Hepatocyte (in vitro differentiated cells): ENCODE measurements at regions not wholly inside any gene's neighbourhood (a gene's known extent, or its start where the extent isn't known, plus 50 kb on each side); places are given as distances from the start of the nearest gene placed in this dataset.

Experiments used
- DNase-seq: peaks from one replicate; pipeline ENCODE4 v3.0.0-alpha.2; 2016; ENCODE audit warnings: low spot score
- H2AFZ ChIP-seq: fragments of 200-600 bp; sonication (generic); 2 replicates; pipeline ENCODE4 v1.6.0; 2016; ENCODE audit warnings: antibody characterized with exemption, mild to moderate bottlenecking
- H3K27ac ChIP-seq: fragments of 200-600 bp; sonication (generic); 2 replicates; pipeline ENCODE4 v1.5.1; 2016; ENCODE audit warnings: mild to moderate bottlenecking
- H3K27me3 ChIP-seq: fragments of 200-600 bp; sonication (generic); 2 replicates; pipeline ENCODE4 v1.6.1; 2016
- H3K36me3 ChIP-seq: fragments of 200-600 bp; sonication (generic); replicated peaks from 2 replicates; pipeline ENCODE4 v1.5.1; 2016; ENCODE audit warnings: low read depth; ENCODE audit not compliant: insufficient read depth
- H3K4me1 ChIP-seq: fragments of 200-600 bp; sonication (generic); 2 replicates; pipeline ENCODE4 v1.5.1; 2016; ENCODE audit warnings: mild to moderate bottlenecking, moderate library complexity; ENCODE audit not compliant: insufficient read depth
- H3K4me2 ChIP-seq: fragments of 200-600 bp; sonication (generic); 2 replicates; pipeline ENCODE4 v1.6.0; 2016
- H3K4me3 ChIP-seq: fragments of 200-600 bp; sonication (generic); 2 replicates; pipeline ENCODE4 v1.5.1; 2016; ENCODE audit warnings: mild to moderate bottlenecking
- H3K79me2 ChIP-seq: fragments of 200-600 bp; sonication (generic); 2 replicates; pipeline ENCODE4 v1.6.0; 2017; ENCODE audit warnings: mild to moderate bottlenecking
- H3K9me2 ChIP-seq: fragments of 200-600 bp; sonication (generic); replicated peaks from 2 replicates; pipeline ENCODE4 v1.6.0; 2017; ENCODE audit warnings: mild to moderate bottlenecking; ENCODE audit not compliant: insufficient read depth
- H3K9me3 ChIP-seq: fragments of 200-600 bp; sonication (generic); 2 replicates; pipeline ENCODE4 v1.5.1; 2016; ENCODE audit warnings: low read depth, mild to moderate bottlenecking
- H4K20me1 ChIP-seq: fragments of 200-600 bp; sonication (generic); 2 replicates; pipeline ENCODE4 v1.6.0; 2016; ENCODE audit warnings: mild to moderate bottlenecking; ENCODE audit not compliant: insufficient read depth, poor library complexity, severe bottlenecking
- EZH2 ChIP-seq: fragments of 200-600 bp; sonication (generic); IDR thresholded peaks from 2 replicates; pipeline ENCODE4 v1.6.1; 2016; ENCODE audit warnings: antibody characterized with exemption, mild to moderate bottlenecking, borderline replicate concordance
- EZH2phosphoT487 ChIP-seq: fragments of 200-600 bp; sonication (generic); IDR thresholded peaks from one replicate; pipeline ENCODE4 v1.6.1; 2018; ENCODE audit warnings: antibody characterized with exemption, mild to moderate bottlenecking, low read depth, moderate library complexity; ENCODE audit not compliant: unreplicated experiment, severe bottlenecking
- WGBS: methylation state at CpG from one replicate; pipeline ENCODE4 v1.1.6; 2016; ENCODE audit warnings: low lambda C conversion rate; ENCODE audit errors: missing lambda C conversion rate; 5-methylcytosine and 5-hydroxymethylcytosine counted together
- TF ChIP-seq, protein P1 (sequence below): fragments of 200-600 bp; sonication (generic); IDR thresholded peaks from 2 replicates; pipeline ENCODE4 v1.5.1; 2016; ENCODE audit warnings: antibody characterized with exemption, mild to moderate bottlenecking; ENCODE audit not compliant: poor library complexity

DNA sequence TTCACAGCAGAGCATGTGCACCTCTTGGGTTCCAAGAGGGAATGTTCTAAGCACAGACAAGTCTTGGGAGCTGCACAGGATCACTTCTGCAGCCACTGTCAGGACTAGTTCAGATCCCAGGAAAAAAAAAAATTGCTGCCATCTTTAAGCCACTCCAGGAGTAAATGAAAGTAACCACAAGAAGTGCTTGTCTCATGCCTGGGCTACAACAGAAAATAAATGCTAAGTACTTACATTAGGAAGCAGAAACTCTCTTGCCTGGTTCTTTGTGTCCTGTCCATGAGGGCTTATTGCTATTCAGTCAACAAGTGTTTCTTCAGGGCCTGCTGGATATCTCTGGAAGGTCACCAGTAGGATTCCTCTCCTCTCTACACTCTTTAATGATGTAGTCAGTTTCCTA, 176.1 kb downstream of the KTN1 start:
- Histone ChIP-seq H3K9me3 (no peaks in the 10 kb centered on the region), H2AFZ (no peak overlapping the region), H3K4me1 (peaks cover 29% of the 10 kb centered on the region), H3K4me2 (no peak overlapping the region), H3K27ac (no peak overlapping the region), H3K9me2 (no peaks in the 10 kb centered on the region), H3K4me3 (no peak overlapping the region), H4K20me1 (no peaks in the 10 kb centered on the region), H3K79me2 (no peaks in the 10 kb centered on the region), H3K36me3 (no peaks in the 10 kb centered on the region), H3K27me3 (no peaks in the 10 kb centered on the region)
- no peak for TF ChIP-seq EZH2
- TF ChIP-seq, protein P1, sequence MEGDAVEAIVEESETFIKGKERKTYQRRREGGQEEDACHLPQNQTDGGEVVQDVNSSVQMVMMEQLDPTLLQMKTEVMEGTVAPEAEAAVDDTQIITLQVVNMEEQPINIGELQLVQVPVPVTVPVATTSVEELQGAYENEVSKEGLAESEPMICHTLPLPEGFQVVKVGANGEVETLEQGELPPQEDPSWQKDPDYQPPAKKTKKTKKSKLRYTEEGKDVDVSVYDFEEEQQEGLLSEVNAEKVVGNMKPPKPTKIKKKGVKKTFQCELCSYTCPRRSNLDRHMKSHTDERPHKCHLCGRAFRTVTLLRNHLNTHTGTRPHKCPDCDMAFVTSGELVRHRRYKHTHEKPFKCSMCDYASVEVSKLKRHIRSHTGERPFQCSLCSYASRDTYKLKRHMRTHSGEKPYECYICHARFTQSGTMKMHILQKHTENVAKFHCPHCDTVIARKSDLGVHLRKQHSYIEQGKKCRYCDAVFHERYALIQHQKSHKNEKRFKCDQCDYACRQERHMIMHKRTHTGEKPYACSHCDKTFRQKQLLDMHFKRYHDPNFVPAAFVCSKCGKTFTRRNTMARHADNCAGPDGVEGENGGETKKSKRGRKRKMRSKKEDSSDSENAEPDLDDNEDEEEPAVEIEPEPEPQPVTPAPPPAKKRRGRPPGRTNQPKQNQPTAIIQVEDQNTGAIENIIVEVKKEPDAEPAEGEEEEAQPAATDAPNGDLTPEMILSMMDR, result no peak
- TF ChIP-seq EZH2phosphoT487, result no peak
- DNase-seq, result no peak

DNA sequence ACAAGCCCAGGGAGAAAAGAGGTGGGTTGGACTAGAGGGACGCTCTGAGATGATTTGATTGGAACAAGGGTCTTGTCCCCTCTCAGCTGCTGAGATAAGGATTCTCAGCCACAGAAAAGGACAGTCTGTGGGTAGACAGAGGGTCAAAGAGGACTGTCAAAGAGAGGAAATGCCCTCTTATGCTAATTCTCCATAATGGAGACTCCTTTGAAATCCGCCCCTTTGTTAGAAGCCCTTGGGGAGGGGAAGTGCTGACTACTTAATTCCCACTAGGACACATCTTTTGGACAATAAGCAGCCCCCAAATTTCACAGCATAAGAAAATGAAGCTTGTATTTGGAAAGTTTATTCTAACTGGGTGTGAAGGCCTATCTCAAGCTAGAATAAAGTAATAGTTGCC, 176.6 kb downstream of the KTN1 start:
- Histone ChIP-seq H3K9me2 (no peaks in the 10 kb centered on the region), H4K20me1 (no peaks in the 10 kb centered on the region), H3K27me3 (no peaks in the 10 kb centered on the region), H3K4me1 (peaks cover 29% of the 10 kb centered on the region), H3K4me3 (no peak overlapping the region), H3K27ac (no peak overlapping the region), H2AFZ (no peak overlapping the region), H3K79me2 (no peaks in the 10 kb centered on the region), H3K36me3 (no peaks in the 10 kb centered on the region), H3K4me2 (no peak overlapping the region), H3K9me3 (no peaks in the 10 kb centered on the region)
- WGBS, result 96% methylated on average over 2 of the region's 2 CpGs
- no peak for DNase-seq
- TF ChIP-seq EZH2phosphoT487 (no peak), EZH2 (no peak)
- TF ChIP-seq, protein P1, result no peak

DNA sequence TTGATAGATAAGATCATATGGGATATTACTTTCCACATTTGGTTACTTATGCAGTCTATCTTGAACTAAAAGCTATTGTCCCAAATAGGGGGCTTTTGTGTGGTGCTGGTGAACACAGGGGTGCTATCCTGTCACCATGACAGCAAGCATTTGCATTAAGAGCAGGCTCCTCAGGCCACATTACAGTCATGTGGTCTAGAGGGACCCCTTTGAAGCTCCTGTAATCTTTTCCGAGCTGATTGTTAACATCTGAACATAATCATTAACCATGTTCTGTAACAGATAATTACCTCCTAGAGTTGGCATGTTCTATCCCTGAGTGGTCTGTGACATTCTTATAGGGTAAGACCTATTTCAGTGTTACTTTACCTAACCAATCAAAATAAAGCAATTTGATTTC, 178.8 kb downstream of the KTN1 start:
- Histone ChIP-seq H3K9me3 (no peaks in the 10 kb centered on the region), H3K4me3 (no peak overlapping the region), H3K27ac (no peak overlapping the region), H3K4me1 (peaks cover 16% of the 10 kb centered on the region), H4K20me1 (no peaks in the 10 kb centered on the region), H3K79me2 (no peaks in the 10 kb centered on the region), H3K36me3 (no peaks in the 10 kb centered on the region), H2AFZ (no peak overlapping the region), H3K4me2 (peak overlapping the region; percentile 21), H3K9me2 (no peaks in the 10 kb centered on the region), H3K27me3 (no peaks in the 10 kb centered on the region)
- TF ChIP-seq EZH2phosphoT487 (no peak), EZH2 (no peak)
- TF ChIP-seq, protein P1, result no peak
- 9% methylated on average over 1 of the region's 1 CpG for WGBS
- DNase-seq, result no peak

DNA sequence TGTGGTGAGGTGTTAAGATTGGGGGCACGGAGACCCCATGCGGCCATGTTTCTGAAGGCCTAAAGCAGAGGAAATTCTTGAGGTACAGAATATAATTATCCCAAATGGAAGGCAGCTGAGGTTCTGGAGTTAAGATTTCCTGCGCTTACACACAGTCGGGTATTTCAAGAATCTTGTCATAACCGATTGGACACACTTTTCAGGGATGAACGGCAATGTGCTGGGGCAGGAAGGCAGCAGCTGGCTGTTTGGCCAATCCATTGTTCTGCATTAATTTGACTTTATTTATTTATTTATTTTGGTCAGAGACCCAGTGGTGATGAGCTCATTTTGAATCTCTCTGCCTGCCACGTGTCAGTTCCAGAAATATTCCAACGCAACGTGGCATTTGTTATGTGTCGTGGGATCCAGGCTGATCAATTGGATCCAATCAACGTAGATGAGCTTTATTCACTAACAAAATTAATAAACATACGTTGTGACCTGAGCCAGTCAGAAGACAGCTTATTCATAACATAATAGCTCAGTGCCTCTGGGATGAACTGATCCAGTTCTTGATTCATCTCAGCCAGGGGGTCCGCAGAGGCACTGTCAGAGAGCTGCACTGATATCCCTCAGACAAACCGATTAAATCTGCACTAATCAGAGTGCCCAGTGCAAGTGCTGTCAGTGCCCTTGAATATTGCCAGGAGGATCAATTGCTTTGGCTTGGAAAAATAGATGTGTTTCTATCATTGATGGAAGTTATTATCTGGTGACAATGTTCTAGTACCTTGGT, 181.0 kb downstream of the KTN1 start:
- WGBS, result 96% methylated on average over 14 of the region's 14 CpGs
- H3K9me3 ChIP-seq, result no peaks in the 10 kb centered on the region
- H3K9me2 ChIP-seq, result no peaks in the 10 kb centered on the region
- no peak overlapping the region for H2AFZ ChIP-seq
- H4K20me1 ChIP-seq, result no peaks in the 10 kb centered on the region
- TF ChIP-seq, protein P1, result no peak
- TF ChIP-seq EZH2phosphoT487, result no peak
- TF ChIP-seq EZH2, result no peak
- H3K4me2 ChIP-seq, result no peak overlapping the region
- no peaks in the 10 kb centered on the region for H3K27me3 ChIP-seq
- H3K36me3 ChIP-seq, result no peaks in the 10 kb centered on the region
- no peak overlapping the region for H3K27ac ChIP-seq
- no peak for DNase-seq
- no peaks in the 10 kb centered on the region for H3K79me2 ChIP-seq
- H3K4me3 ChIP-seq, result no peak overlapping the region
- H3K4me1 ChIP-seq, result peaks cover 16% of the 10 kb centered on the region
